ENCODE measurements at regions not wholly inside any gene's neighbourhood (a gene's known extent, or its start where the extent isn't known, plus 50 kb on each side); places are given as distances from the start of the nearest gene placed in this dataset.

DNA sequence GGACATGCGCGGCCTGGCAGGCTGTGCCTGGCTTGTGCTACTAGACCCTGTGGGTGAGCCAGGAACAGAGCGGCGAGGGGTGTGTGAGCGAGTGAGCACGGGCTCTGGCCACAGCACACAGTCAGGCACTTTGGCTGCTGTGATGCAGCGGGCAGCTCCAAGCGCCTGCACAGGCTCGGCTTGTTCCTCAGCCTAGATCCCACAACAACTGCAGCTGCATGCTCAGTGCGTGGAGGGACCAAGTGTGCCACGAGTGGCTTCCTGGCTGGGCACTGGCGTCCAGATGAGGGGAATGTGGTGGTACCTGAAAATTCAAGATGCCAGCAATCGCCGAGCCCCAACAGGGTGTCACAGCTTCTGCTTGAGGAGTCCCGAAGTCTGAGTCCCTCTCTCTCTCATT lies 1056.6 kb downstream of the RAPGEF2 start:
- no peak for TF ChIP-seq POLR2A (IDR thresholded peaks at IDR 0.05; ENCODE audit: low read length)
- no peak for TF ChIP-seq RAD21 (conservative IDR thresholded peaks at IDR 0.05 in 1 of 2, IDR thresholded peaks at IDR 0.05 in 1 of 2)
- no peak for TF ChIP-seq EP300 (IDR thresholded peaks at IDR 0.05)
- TF ChIP-seq, protein P1, sequence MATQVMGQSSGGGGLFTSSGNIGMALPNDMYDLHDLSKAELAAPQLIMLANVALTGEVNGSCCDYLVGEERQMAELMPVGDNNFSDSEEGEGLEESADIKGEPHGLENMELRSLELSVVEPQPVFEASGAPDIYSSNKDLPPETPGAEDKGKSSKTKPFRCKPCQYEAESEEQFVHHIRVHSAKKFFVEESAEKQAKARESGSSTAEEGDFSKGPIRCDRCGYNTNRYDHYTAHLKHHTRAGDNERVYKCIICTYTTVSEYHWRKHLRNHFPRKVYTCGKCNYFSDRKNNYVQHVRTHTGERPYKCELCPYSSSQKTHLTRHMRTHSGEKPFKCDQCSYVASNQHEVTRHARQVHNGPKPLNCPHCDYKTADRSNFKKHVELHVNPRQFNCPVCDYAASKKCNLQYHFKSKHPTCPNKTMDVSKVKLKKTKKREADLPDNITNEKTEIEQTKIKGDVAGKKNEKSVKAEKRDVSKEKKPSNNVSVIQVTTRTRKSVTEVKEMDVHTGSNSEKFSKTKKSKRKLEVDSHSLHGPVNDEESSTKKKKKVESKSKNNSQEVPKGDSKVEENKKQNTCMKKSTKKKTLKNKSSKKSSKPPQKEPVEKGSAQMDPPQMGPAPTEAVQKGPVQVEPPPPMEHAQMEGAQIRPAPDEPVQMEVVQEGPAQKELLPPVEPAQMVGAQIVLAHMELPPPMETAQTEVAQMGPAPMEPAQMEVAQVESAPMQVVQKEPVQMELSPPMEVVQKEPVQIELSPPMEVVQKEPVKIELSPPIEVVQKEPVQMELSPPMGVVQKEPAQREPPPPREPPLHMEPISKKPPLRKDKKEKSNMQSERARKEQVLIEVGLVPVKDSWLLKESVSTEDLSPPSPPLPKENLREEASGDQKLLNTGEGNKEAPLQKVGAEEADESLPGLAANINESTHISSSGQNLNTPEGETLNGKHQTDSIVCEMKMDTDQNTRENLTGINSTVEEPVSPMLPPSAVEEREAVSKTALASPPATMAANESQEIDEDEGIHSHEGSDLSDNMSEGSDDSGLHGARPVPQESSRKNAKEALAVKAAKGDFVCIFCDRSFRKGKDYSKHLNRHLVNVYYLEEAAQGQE (IDR thresholded peaks at IDR 0.05): no peak
- TF ChIP-seq, protein P2, sequence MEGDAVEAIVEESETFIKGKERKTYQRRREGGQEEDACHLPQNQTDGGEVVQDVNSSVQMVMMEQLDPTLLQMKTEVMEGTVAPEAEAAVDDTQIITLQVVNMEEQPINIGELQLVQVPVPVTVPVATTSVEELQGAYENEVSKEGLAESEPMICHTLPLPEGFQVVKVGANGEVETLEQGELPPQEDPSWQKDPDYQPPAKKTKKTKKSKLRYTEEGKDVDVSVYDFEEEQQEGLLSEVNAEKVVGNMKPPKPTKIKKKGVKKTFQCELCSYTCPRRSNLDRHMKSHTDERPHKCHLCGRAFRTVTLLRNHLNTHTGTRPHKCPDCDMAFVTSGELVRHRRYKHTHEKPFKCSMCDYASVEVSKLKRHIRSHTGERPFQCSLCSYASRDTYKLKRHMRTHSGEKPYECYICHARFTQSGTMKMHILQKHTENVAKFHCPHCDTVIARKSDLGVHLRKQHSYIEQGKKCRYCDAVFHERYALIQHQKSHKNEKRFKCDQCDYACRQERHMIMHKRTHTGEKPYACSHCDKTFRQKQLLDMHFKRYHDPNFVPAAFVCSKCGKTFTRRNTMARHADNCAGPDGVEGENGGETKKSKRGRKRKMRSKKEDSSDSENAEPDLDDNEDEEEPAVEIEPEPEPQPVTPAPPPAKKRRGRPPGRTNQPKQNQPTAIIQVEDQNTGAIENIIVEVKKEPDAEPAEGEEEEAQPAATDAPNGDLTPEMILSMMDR (IDR thresholded peaks at IDR 0.05): no peak
- TF ChIP-seq HOXA7 (CRISPR knock-in tag; IDR thresholded peaks at IDR 0.05): no peak
- TF ChIP-seq BHLHE40 (IDR thresholded peaks at IDR 0.05; ENCODE audit: low read depth, low read length): no peak
- TF ChIP-seq, protein P3, sequence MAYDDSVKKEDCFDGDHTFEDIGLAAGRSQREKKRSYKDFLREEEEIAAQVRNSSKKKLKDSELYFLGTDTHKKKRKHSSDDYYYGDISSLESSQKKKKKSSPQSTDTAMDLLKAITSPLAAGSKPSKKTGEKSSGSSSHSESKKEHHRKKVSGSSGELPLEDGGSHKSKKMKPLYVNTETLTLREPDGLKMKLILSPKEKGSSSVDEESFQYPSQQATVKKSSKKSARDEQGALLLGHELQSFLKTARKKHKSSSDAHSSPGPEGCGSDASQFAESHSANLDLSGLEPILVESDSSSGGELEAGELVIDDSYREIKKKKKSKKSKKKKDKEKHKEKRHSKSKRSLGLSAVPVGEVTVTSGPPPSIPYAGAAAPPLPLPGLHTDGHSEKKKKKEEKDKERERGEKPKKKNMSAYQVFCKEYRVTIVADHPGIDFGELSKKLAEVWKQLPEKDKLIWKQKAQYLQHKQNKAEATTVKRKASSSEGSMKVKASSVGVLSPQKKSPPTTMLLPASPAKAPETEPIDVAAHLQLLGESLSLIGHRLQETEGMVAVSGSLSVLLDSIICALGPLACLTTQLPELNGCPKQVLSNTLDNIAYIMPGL (CRISPR knock-in tag; IDR thresholded peaks at IDR 0.05; ENCODE audit: borderline replicate concordance): no peak
- TF ChIP-seq ZFP36 (IDR thresholded peaks at IDR 0.05; ENCODE audit: borderline replicate concordance, partially characterized antibody): no peak
- TF ChIP-seq, protein P4, sequence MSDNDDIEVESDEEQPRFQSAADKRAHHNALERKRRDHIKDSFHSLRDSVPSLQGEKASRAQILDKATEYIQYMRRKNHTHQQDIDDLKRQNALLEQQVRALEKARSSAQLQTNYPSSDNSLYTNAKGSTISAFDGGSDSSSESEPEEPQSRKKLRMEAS (IDR thresholded peaks at IDR 0.05): no peak
- TF ChIP-seq CBX8 (IDR thresholded peaks at IDR 0.05): no peak
